Superior temporal gyrus (tissue), 1 donor: ENCODE measurements at regions not wholly inside any gene's neighbourhood (a gene's known extent, or its start where the extent isn't known, plus 50 kb on each side); places are given as distances from the start of the nearest gene placed in this dataset.
"Not testable (repeated sequence)": the region's sequence is repeated elsewhere in the genome, so short reads cannot be mapped to it uniquely, and the experiment has no call there.

Source experiments
- DNase-seq: peaks from one replicate; pipeline ENCODE4 v3.0.0-alpha.2; 2016; ENCODE audit errors: extremely low spot score

DNA sequence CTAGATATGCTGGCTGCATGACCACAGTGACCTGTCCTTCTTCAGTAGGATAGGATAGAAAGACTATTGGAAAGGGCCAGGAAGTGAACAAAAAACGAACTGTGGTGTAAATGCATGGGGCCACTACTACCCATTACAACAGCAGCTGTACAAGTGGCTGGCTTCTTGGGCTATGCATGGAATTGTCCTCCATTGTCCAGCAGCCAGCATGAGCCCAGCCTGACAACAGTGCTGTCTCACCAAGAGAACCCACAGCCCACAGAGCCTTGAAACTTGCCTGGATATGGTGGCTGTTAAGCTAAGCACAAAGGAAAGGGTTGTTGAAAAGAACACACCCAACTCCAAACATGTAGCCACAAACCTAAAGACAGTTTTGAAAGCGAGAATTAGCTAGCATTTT is 330.2 kb upstream of the F9 start:
- DNase-seq, result no peak

- DNase-seq, result no peak
Observed at GRCh38 chrX:139199933-139200332, 330.6 kb upstream of the F9 start.

DNA sequence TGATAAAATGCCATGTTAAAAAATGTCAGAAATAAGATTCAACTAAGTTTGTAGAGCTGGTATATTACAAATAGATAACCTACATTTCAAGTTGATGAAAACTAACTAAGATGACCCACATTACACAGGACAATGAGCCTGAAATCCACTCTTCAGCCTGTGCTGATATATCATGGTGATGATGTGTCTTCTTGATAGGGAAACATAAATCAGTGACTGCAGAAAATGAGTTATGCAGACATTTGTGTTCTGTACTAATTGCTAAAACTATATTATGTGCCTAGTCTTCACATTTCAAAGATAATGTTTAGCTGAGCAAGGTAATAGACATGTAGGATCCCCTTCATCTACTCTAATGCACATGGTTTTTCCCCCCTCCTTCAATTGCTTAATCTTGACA is 331.6 kb upstream of the F9 start:
- no peak for DNase-seq

DNA sequence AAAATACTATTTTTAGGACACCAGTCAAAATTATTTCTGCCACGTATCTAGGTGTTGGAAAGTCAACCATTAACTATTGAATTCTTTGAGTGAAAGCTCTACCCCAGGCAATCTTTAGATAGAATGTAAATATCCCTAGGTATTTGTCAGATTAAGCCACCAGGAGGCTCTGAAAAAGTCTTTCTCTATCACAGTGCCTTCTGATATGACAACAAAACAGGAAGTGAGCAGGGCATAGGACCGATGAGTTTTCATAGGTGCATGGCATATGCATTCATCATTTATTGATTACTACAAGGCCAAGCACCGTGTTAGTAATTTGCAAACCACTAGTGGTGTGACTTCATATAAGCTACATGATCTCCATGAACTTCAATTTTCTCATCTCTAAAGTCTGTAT is 333.6 kb upstream of the F9 start:
- DNase-seq, result no peak

DNA sequence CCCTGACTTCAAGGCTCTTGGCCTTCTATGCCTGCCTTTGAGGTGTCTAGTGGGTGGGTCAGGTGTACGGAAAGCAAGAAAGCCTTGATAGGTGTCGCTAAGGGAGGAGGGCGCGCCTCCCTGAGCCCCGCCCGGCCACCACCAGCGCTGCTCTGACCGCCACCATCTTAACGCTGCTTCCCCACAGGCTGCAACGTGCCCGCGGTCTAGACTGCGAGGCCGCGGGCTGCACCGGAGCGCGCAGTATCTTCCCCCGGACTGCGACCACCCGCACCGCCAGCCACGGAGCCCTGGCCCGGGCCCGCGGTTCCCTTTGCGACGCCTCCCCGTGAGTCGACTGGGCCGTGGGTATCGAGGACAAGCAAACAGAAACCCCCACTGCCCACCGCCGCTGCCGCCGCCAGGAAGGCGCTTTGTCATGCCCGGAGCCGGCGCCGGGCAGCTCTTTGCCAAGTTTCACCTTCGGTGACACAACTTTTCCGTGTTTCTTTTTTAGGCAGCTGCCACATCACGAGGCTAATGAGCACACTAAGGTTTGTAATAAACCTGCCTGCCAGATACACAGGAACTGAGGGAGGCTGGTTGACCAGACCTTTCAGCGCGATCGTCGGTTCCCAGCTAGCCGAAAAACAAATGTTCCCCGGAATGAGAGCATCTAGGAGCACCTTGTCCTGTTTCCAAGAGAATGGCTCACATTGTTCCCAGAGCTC is 335.8 kb upstream of the F9 start:
- DNase-seq, result no peak

DNA sequence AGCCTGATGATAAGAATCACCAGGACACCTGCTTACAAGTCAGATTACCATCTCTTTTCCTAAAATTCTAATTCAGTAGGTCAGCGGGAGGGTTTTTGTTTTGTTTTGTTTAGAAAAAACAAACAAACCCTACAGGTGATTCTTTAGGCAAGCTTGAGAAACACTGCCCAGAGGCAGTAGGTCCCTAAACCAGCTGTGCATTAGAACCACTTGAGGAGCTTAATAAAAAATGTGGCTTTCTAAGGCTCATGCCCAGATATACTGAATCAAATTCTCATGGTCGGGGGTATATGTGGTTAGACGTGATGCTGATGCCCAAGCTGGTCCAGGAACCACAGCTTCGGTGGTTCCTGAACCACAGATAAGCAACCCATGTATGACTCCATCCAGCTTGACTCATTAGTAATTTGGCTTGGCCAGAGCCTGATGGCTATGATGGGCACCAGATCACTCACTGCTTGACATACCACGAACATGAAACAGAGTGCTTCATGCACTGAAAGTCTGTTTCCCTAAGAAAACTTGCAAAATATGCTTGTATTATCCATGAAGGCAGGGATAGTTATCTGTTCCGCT is 338.1 kb upstream of the F9 start:
- DNase-seq, result no peak

- DNase-seq, result no peak
Observed at GRCh38 chrX:139191746-139192385, 338.7 kb upstream of the F9 start.

DNA sequence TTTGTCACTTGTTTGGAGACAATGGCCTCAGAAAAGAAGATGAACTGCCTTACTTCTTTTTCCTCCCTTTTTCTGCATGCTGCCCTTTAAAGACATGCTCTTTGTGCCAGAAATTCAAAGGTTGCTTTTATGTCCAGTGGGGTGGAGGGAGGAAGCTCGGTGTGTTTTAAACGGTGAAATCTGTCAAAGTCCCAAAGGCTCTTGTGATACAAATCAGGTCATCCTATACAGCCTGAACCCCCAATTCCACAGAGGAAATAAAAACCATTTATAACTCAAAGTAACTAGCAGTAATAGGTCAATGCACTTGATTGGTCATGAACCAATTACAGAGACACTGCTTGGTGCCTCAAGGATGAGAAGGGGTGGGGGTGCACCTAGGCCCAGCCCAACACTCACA is 339.3 kb upstream of the F9 start:
- DNase-seq, result no peak

GRCh38 chrX:139187738-139188137 is 342.8 kb upstream of the F9 start:
- DNase-seq, result no peak

- no peak for DNase-seq
Observed at GRCh38 chrX:139186991-139187390, 343.5 kb upstream of the F9 start.

- DNase-seq, result no peak
Observed at GRCh38 chrX:139179592-139179991, 350.9 kb upstream of the F9 start.

GRCh38 chrX:139178980-139179379 is 351.6 kb upstream of the F9 start:
- no peak for DNase-seq

- no peak for DNase-seq
Observed at GRCh38 chrX:139172731-139173130, 357.8 kb upstream of the F9 start.

GRCh38 chrX:139170526-139171173 is 359.9 kb upstream of the F9 start:
- no peak for DNase-seq

- DNase-seq, result no peak
Observed at GRCh38 chrX:139167282-139167681, 363.3 kb upstream of the F9 start.

GRCh38 chrX:139158256-139158655 is 372.3 kb upstream of the F9 start:
- no peak for DNase-seq

- no peak for DNase-seq
Observed at GRCh38 chrX:139156356-139156755, 374.2 kb upstream of the F9 start.

DNA sequence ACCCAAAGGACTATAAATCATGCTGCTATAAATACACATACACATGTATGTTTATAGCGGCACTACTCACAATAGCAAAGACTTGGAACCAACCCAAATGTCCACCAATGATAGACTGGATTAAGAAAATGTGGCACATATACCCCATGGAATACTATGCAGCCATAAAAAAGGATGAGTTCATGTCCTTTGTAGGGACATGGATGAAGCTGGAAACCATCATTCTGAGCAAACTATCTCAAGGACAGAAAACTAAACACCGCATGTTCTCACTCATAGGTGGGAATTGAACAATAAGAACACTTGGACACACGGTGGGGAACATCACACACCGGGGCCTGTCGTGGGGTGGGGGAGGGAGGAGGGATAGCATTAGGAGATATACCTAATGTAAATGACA is 383.9 kb upstream of the F9 start:
- not testable (repeated sequence) for DNase-seq

GRCh38 chrX:139141370-139141769 is 389.2 kb upstream of the F9 start:
- no peak for DNase-seq

DNA sequence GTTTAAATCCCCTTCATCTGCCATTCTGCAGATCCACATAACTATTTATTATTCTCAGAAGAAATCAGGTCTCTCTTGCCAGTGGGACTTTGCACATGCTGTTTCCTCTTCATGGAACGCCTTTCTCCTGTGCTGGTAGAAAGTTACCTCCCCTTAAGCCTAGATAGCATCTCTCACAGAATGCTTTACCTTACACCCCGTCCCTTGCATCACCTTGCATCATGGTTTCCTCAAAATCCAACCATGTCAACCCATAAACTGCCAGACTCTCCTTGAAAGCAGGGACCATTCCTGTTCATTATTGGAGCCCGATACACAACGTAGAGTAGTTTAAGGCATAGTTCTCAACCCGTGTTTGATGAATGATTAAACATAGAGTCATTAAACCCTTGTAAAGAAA is 396.2 kb upstream of the F9 start:
- no peak for DNase-seq

- no peak for DNase-seq
Observed at GRCh38 chrX:139126493-139126892, 404.0 kb upstream of the F9 start.

- no peak for DNase-seq
Observed at GRCh38 chrX:139125916-139126315, 404.6 kb upstream of the F9 start.
